Loucy (cell line): ENCODE measurements at regions not wholly inside any gene's neighbourhood (a gene's known extent, or its start where the extent isn't known, plus 50 kb on each side); places are given as distances from the start of the nearest gene placed in this dataset.

Source experiments
- CTCF ChIP-seq: fragments of 200-600 bp; sonication (generic); conservative IDR thresholded peaks from 2 replicates; pipeline ENCODE4 v1.5.1; 2014; ENCODE audit warnings: mild to moderate bottlenecking, antibody characterized with exemption, low read length
- EZH2phosphoT487 ChIP-seq: fragments of 200-600 bp; IDR thresholded peaks from 2 replicates; pipeline ENCODE4 v1.6.1; 2018; ENCODE audit warnings: antibody characterized with exemption, mild to moderate bottlenecking, moderate library complexity, borderline replicate concordance

GRCh38 chr12:127268213-127268612 lies 998.8 kb upstream of the TMEM132C start:
- TF ChIP-seq CTCF (no peak), EZH2phosphoT487 (no peak)
